Stimulated activated naive CD4-positive, alpha-beta T cell (primary cell): ENCODE measurements at regions not wholly inside any gene's neighbourhood (a gene's known extent, or its start where the extent isn't known, plus 50 kb on each side); places are given as distances from the start of the nearest gene placed in this dataset.

ENCODE experiments used
- DNase-seq, 6 experiments: peaks; one replicate each; lab custom pipeline; 2025; lab: John Stamatoyannopoulos, UW

- no peak for DNase-seq
These were observed 152.2 kb upstream of the NCKAP5 start for GRCh38 chr2:133720429-133720828.

- DNase-seq, result no peak
These were observed 152.9 kb upstream of the NCKAP5 start for GRCh38 chr2:133721118-133721517.

GRCh38 chr2:133723133-133723532 lies 154.9 kb upstream of the NCKAP5 start:
- DNase-seq, result no peak

GRCh38 chr2:133726973-133727372 lies 158.7 kb upstream of the NCKAP5 start:
- no peak for DNase-seq

GRCh38 chr2:133732059-133732458 lies 163.8 kb upstream of the NCKAP5 start:
- no peak for DNase-seq

GRCh38 chr2:133732982-133733900 lies 165.0 kb upstream of the NCKAP5 start:
- no peak for DNase-seq

- DNase-seq, result no peak
These were observed 165.6 kb upstream of the NCKAP5 start for GRCh38 chr2:133733901-133734255.

- no peak for DNase-seq
These were observed 166.6 kb upstream of the NCKAP5 start for GRCh38 chr2:133734716-133735495.

GRCh38 chr2:133736674-133737073 lies 168.4 kb upstream of the NCKAP5 start:
- no peak for DNase-seq

GRCh38 chr2:133737242-133737993 lies 169.2 kb upstream of the NCKAP5 start:
- no peak for DNase-seq

GRCh38 chr2:133739039-133739438 lies 170.8 kb upstream of the NCKAP5 start:
- no peak for DNase-seq

GRCh38 chr2:133740500-133740899 lies 172.2 kb upstream of the NCKAP5 start:
- DNase-seq, result no peak

- no peak for DNase-seq
These were observed 179.9 kb upstream of the NCKAP5 start for GRCh38 chr2:133748007-133748700.

- no peak for DNase-seq
These were observed 185.4 kb upstream of the NCKAP5 start for GRCh38 chr2:133753665-133754064.

GRCh38 chr2:133755480-133756300 lies 187.4 kb upstream of the NCKAP5 start:
- DNase-seq, result no peak

GRCh38 chr2:133756833-133757232 lies 188.6 kb upstream of the NCKAP5 start:
- DNase-seq, result no peak

- DNase-seq, result no peak
These were observed 192.1 kb upstream of the NCKAP5 start for GRCh38 chr2:133760376-133760775.

GRCh38 chr2:133765658-133766057 lies 197.4 kb upstream of the NCKAP5 start:
- DNase-seq, result no peak

- DNase-seq, result no peak
These were observed 198.0 kb upstream of the NCKAP5 start for GRCh38 chr2:133766164-133766832.

- no peak for DNase-seq
These were observed 200.0 kb upstream of the NCKAP5 start for GRCh38 chr2:133768256-133768655.
